ENCODE measurements at regions not wholly inside any gene's neighbourhood (a gene's known extent, or its start where the extent isn't known, plus 50 kb on each side); places are given as distances from the start of the nearest gene placed in this dataset.

DNA sequence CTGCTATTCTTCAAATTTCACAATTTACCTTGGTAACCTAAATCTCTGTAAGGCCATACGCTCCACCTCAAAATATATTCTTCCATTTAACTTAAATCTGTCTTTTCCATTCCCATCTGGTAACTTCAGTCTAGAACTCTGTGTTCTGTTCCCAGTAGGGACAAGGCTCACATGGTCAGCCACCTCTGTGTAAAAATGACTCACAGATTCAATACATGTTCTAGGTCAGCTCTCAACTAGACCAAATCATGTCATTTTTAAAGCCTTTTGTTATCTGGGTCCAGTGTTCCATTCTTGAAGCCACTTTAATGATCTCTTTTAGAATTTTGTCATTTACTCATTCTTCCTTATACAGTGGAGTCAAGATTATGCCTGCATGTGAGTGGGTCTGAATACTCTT, 315.6 kb upstream of the CITED2 start:
- Mint-ChIP-seq H3K4me3 (no peak overlapping the region), H3K27me3 (peaks cover 6% of the 10 kb centered on the region), H3K4me1 (ENCODE audit: low read depth) (peaks cover 2% of the 10 kb centered on the region), H3K36me3 (no peaks in the 10 kb centered on the region), H3K9me3 (no peaks in the 10 kb centered on the region), H3K27ac (no peak overlapping the region)
- ChIA-PET POLR2A (no interaction called here), CTCF (no interaction called here)
- DNase-seq, result no peak
- intact Hi-C loops (cut with micrococcal nuclease), result no loop called here

DNA sequence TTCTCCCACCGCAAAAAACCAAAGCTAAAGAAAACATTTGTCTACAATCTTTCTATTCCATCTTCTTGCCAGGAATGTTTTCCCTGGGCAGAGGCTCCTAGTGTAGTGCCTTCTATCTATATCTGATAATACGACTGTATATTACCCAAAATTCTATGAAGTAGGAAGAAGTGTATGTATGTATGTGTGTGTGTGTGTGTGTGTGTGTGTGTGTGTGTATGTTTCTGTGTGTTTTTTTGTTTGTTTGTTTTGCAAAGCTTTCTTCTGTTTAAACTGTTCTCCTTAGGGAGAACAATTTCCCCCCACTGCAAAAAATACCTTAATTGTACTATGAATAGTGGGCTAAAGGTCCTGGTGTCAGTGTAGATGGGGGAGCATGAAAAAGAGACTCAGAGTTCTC, 312.6 kb upstream of the CITED2 start:
- CTCF ChIA-PET, result no interaction called here
- peaks cover 4% of the 10 kb centered on the region for H3K27me3 Mint-ChIP-seq
- no peak overlapping the region for H3K4me3 Mint-ChIP-seq
- peaks cover 2% of the 10 kb centered on the region for H3K4me1 Mint-ChIP-seq (ENCODE audit: low read depth)
- no peak for DNase-seq
- H3K36me3 Mint-ChIP-seq, result no peaks in the 10 kb centered on the region
- no peaks in the 10 kb centered on the region for H3K9me3 Mint-ChIP-seq
- no peak overlapping the region for H3K27ac Mint-ChIP-seq
- POLR2A ChIA-PET, result no interaction called here
- intact Hi-C loops (cut with micrococcal nuclease), result no loop called here

GRCh38 chr6:139686308-139686707, 311.9 kb upstream of the CITED2 start:
- H3K27ac Mint-ChIP-seq, result no peak overlapping the region
- no peak overlapping the region for H3K4me3 Mint-ChIP-seq
- no peaks in the 10 kb centered on the region for H3K36me3 Mint-ChIP-seq
- POLR2A ChIA-PET, result no interaction called here
- CTCF ChIA-PET, result no interaction called here
- peaks cover 2% of the 10 kb centered on the region for H3K27me3 Mint-ChIP-seq
- no peak for DNase-seq
- peaks cover 2% of the 10 kb centered on the region for H3K4me1 Mint-ChIP-seq (ENCODE audit: low read depth)
- intact Hi-C loops (cut with micrococcal nuclease), result no loop called here
- no peaks in the 10 kb centered on the region for H3K9me3 Mint-ChIP-seq

GRCh38 chr6:139685009-139685408, 310.6 kb upstream of the CITED2 start:
- no peak for DNase-seq
- peaks cover 2% of the 10 kb centered on the region for H3K27me3 Mint-ChIP-seq
- peaks cover 2% of the 10 kb centered on the region for H3K4me1 Mint-ChIP-seq (ENCODE audit: low read depth)
- no peak overlapping the region for H3K27ac Mint-ChIP-seq
- no peaks in the 10 kb centered on the region for H3K36me3 Mint-ChIP-seq
- ChIA-PET POLR2A (no interaction called here), CTCF (no interaction called here)
- no peak overlapping the region for H3K4me3 Mint-ChIP-seq
- H3K9me3 Mint-ChIP-seq, result no peaks in the 10 kb centered on the region
- intact Hi-C loops (cut with micrococcal nuclease), result no loop called here

- Mint-ChIP-seq H3K4me1 (ENCODE audit: low read depth) (no peaks in the 10 kb centered on the region), H3K4me3 (no peak overlapping the region), H3K9me3 (no peaks in the 10 kb centered on the region), H3K27me3 (no peaks in the 10 kb centered on the region), H3K27ac (no peak overlapping the region), H3K36me3 (no peaks in the 10 kb centered on the region)
- intact Hi-C loops (cut with micrococcal nuclease), result no loop called here
- no peak for DNase-seq
- CTCF ChIA-PET, result no interaction called here
- POLR2A ChIA-PET, result no interaction called here
Measured at GRCh38 chr6:139680819-139681218, 306.4 kb upstream of the CITED2 start.

DNA sequence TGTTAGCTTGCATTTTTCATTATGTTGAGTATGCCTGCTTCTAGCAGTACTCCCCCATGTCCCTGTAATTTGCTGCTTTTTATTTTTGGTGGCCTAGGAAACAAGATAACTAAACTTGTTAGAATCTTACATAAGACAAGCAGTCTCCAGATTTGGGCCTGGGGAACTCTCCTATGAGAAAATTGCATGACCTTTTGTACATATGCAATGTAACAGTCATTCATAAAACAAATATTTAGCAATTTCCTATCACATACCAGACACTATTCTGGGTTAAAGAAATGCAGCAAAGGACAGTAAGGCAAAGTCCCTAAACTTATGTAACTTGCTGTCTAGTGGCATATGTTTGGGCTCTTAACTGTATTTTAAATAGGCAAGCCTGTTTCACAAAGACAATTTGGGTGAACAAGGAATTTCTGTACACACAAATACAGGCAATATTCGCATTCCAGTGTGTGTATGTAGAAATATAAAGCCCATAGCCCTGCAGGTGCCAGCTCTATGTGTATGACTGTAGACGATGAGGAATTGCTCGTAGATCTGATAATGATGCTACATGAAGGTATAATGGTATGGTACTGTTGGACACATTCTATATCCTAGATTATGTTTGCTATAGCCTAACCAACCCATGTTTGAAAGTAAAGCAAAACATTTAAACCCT, 305.2 kb upstream of the CITED2 start:
- intact Hi-C loops (cut with micrococcal nuclease), result no loop called here
- H3K9me3 Mint-ChIP-seq, result no peaks in the 10 kb centered on the region
- no peaks in the 10 kb centered on the region for H3K4me1 Mint-ChIP-seq (ENCODE audit: low read depth)
- H3K36me3 Mint-ChIP-seq, result no peaks in the 10 kb centered on the region
- DNase-seq, result no peak
- no peak overlapping the region for H3K4me3 Mint-ChIP-seq
- H3K27me3 Mint-ChIP-seq, result no peaks in the 10 kb centered on the region
- CTCF ChIA-PET, result no interaction called here
- H3K27ac Mint-ChIP-seq, result no peak overlapping the region
- POLR2A ChIA-PET, result no interaction called here

DNA sequence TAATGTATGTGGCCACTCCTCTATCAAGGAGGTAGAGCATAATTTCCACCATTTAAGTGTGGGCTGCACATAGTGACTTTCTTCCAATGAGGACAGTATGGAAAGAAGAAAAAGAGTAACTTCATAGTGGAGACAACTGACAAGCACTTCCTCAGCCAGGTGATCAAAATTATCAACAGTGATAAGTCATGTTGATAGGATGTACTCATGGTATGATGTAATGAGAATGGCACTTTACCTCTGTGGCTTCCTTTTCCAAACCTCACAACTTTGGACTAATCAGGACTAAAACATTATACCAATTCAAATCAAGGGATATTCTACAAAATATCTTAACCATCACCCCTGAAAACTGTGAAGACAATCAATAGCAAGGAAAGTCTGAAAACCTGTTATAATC, 302.3 kb upstream of the CITED2 start:
- CTCF ChIA-PET, result no interaction called here
- no peak for DNase-seq
- Mint-ChIP-seq H3K36me3 (no peaks in the 10 kb centered on the region), H3K4me1 (ENCODE audit: low read depth) (no peaks in the 10 kb centered on the region), H3K27ac (no peak overlapping the region), H3K9me3 (no peaks in the 10 kb centered on the region), H3K27me3 (no peaks in the 10 kb centered on the region), H3K4me3 (no peak overlapping the region)
- intact Hi-C loops (cut with micrococcal nuclease), result no loop called here
- POLR2A ChIA-PET, result no interaction called here

- intact Hi-C loops (cut with micrococcal nuclease), result no loop called here
- peaks cover 12% of the 10 kb centered on the region for H3K9me3 Mint-ChIP-seq
- H3K27me3 Mint-ChIP-seq, result no peaks in the 10 kb centered on the region
- POLR2A ChIA-PET, result no interaction called here
- no peaks in the 10 kb centered on the region for H3K4me1 Mint-ChIP-seq (ENCODE audit: low read depth)
- H3K36me3 Mint-ChIP-seq, result peaks cover 3% of the 10 kb centered on the region
- CTCF ChIA-PET, result no interaction called here
- DNase-seq, result no peak
- H3K27ac Mint-ChIP-seq, result no peak overlapping the region
- H3K4me3 Mint-ChIP-seq, result no peak overlapping the region
Measured at GRCh38 chr6:139666284-139666683, 291.8 kb upstream of the CITED2 start.

GRCh38 chr6:139663996-139664395, 289.5 kb upstream of the CITED2 start:
- H3K4me3 Mint-ChIP-seq, result no peak overlapping the region
- no peaks in the 10 kb centered on the region for H3K27me3 Mint-ChIP-seq
- H3K27ac Mint-ChIP-seq, result no peak overlapping the region
- H3K4me1 Mint-ChIP-seq (ENCODE audit: low read depth), result no peaks in the 10 kb centered on the region
- intact Hi-C loops (cut with micrococcal nuclease), result no loop called here
- H3K36me3 Mint-ChIP-seq, result peaks cover 3% of the 10 kb centered on the region
- CTCF ChIA-PET, result no interaction called here
- no peak for DNase-seq
- peaks cover 12% of the 10 kb centered on the region for H3K9me3 Mint-ChIP-seq
- POLR2A ChIA-PET, result no interaction called here

- intact Hi-C loops (cut with micrococcal nuclease), result no loop called here
- no peaks in the 10 kb centered on the region for H3K27me3 Mint-ChIP-seq
- H3K36me3 Mint-ChIP-seq, result no peaks in the 10 kb centered on the region
- peaks cover 2% of the 10 kb centered on the region for H3K9me3 Mint-ChIP-seq
- no peaks in the 10 kb centered on the region for H3K4me1 Mint-ChIP-seq (ENCODE audit: low read depth)
- CTCF ChIA-PET, result no interaction called here
- no peak for DNase-seq
- POLR2A ChIA-PET, result no interaction called here
- no peak overlapping the region for H3K4me3 Mint-ChIP-seq
- H3K27ac Mint-ChIP-seq, result no peak overlapping the region
Measured at GRCh38 chr6:139659711-139660110, 285.3 kb upstream of the CITED2 start.

GRCh38 chr6:139659196-139659595, 284.7 kb upstream of the CITED2 start:
- intact Hi-C loops (cut with micrococcal nuclease), result no loop called here
- H3K27ac Mint-ChIP-seq, result no peak overlapping the region
- no peaks in the 10 kb centered on the region for H3K4me1 Mint-ChIP-seq (ENCODE audit: low read depth)
- H3K4me3 Mint-ChIP-seq, result no peak overlapping the region
- no peaks in the 10 kb centered on the region for H3K27me3 Mint-ChIP-seq
- no peak for DNase-seq
- ChIA-PET POLR2A (no interaction called here), CTCF (no interaction called here)
- H3K36me3 Mint-ChIP-seq, result no peaks in the 10 kb centered on the region
- peaks cover 2% of the 10 kb centered on the region for H3K9me3 Mint-ChIP-seq

DNA sequence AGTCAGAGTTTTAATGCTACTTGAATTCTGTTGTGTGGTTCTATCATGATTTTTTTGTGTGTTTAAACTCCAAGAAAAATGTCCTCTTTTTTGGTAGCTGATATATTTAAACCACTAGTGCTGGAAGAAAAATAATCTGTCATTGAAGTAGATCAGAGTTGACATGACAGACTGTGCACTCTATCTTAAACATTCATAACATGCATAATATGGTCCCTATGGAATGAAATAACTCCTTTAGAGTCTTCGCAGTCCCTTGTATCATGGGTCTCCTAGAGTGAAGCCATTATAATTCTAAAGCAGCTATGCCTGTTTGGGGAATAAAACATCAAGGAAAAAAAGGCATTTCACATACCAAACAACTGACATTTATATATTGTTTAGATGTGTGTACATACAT, 282.7 kb upstream of the CITED2 start:
- Mint-ChIP-seq H3K27ac (no peak overlapping the region), H3K4me3 (no peak overlapping the region), H3K36me3 (no peaks in the 10 kb centered on the region), H3K9me3 (no peaks in the 10 kb centered on the region), H3K4me1 (ENCODE audit: low read depth) (no peaks in the 10 kb centered on the region), H3K27me3 (no peaks in the 10 kb centered on the region)
- no peak for DNase-seq
- POLR2A ChIA-PET, result no interaction called here
- CTCF ChIA-PET, result no interaction called here
- intact Hi-C loops (cut with micrococcal nuclease), result no loop called here

DNA sequence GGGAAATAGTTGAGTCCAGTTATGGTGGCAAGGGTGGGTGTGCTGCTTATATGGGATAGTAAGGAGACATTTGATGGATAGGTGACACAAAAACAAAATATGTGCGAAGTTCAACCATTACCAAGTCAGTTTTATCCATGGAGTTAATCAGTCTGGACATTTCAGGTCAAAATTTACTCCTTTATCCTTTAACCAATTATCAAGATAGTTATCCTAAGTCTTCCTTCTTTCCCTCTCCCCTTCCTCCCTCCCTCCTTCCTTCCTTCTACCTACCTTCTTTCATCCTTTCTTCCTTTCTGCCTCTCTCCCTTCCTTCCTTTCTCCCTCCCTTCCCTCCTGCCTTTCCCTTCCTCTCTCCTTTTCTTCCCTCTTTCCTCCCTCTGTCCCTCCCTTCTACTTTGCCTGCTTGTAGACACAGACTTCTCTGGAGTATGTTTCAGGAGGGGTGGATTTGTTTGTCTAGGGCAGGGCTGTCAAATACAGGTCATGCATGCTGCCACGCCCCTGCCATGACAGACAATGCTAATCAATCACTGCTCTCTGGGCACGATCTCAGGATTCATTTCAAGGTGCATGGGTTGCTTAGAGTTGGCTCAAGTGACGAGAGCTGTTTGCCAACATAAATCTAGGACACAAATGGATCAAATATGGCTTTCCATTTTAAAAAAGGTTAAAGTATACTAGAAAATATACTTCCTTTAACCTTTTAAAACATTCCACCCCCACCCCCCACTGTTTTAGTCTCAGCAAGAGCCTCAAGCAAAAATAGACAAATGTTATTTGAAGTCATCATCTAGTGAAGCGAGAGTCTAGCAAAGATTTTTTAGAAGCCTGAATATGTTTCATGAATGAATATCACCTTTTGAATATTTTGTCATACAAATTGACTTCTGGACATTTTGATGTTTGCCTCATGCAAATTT, 281.6 kb upstream of the CITED2 start:
- no peaks in the 10 kb centered on the region for H3K9me3 Mint-ChIP-seq
- H3K27me3 Mint-ChIP-seq, result no peaks in the 10 kb centered on the region
- intact Hi-C loops (cut with micrococcal nuclease), result no loop called here
- ChIA-PET CTCF (no interaction called here), POLR2A (no interaction called here)
- no peak for DNase-seq
- no peak overlapping the region for H3K4me3 Mint-ChIP-seq
- no peak overlapping the region for H3K27ac Mint-ChIP-seq
- no peaks in the 10 kb centered on the region for H3K4me1 Mint-ChIP-seq (ENCODE audit: low read depth)
- H3K36me3 Mint-ChIP-seq, result no peaks in the 10 kb centered on the region
